SH-SY5Y (cell line): ENCODE measurements at regions not wholly inside any gene's neighbourhood (a gene's known extent, or its start where the extent isn't known, plus 50 kb on each side); places are given as distances from the start of the nearest gene placed in this dataset.

ENCODE experiments used
- GATA2 ChIP-seq: IDR thresholded peaks from 2 replicates; pipeline ENCODE4 v1.6.1; 2011; ENCODE audit warnings: mild to moderate bottlenecking, low read depth, low read length
- GATA3 ChIP-seq: IDR thresholded peaks from 2 replicates; pipeline ENCODE4 v1.6.1; 2011; ENCODE audit warnings: low read depth, mild to moderate bottlenecking, low read length, moderate library complexity

DNA sequence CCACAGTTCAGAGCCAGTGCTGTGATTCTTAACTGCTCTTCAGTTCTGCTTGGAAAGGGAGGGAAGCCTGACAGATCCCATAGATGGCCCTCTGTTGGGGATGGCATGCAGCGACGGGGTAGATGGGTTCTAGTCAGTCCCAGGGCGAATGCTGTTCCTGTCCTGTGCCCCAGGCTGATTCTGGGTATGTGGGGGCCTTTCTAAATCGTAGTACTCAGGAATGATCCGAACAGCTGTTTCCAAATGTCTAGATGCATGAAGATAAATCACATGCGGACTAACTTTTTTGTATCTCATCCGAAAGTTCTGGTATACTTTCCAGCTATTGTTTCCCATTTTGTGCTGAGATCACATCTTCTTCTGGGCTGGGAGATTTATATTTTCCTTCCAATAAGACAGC is 186.0 kb upstream of the MKI67 start:
- no peak for TF ChIP-seq GATA3
- TF ChIP-seq GATA2, result no peak
